H1 (cell line): ENCODE measurements at regions not wholly inside any gene's neighbourhood (a gene's known extent, or its start where the extent isn't known, plus 50 kb on each side); places are given as distances from the start of the nearest gene placed in this dataset.

Source experiments
- CTCF ChIA-PET: fragments of 300-600 bp; sonication (Branson Sonifier 250); formaldehyde crosslinking; loops from one replicate; lab custom pipeline; 2021; ENCODE audit not compliant: partially characterized antibody; lab: Charles Lee
- POLR2A ChIA-PET: fragments of 300-600 bp; sonication (Branson Sonifier 250); formaldehyde crosslinking; loops from one replicate; lab custom pipeline; 2021; ENCODE audit warnings: inconsistent platforms; ENCODE audit not compliant: partially characterized antibody; lab: Charles Lee
- DNase-seq, 2 experiments: peaks; one replicate each; pipeline versions ENCODE4 v3.0.0 to v3.0.0-alpha.2; 2010 to 2022; ENCODE audit warnings: low spot score in 2 of 2, low read depth in 1 of 2, mixed read lengths in 1 of 2
- FAIRE-seq: peaks from 2 replicates; lab custom pipeline; 2011; peaks lifted over from hg19 to GRCh38; lab: Jason Lieb, UNC
- H2AFZ ChIP-seq: 2 replicates; pipeline ENCODE4 v1.8.1; 2012; ENCODE audit warnings: low read length, inconsistent platforms
- H2AK5ac ChIP-seq: 2 replicates; pipeline ENCODE4 v1.6.1; 2013; ENCODE audit warnings: low read depth, low read length
- H2BK120ac ChIP-seq: replicated peaks from 2 replicates; pipeline ENCODE3; 2013; ENCODE audit warnings: low read depth, low read length, inconsistent platforms
- H2BK12ac ChIP-seq: 2 replicates; pipeline ENCODE4 v1.6.1; 2013; ENCODE audit warnings: low read depth, low read length
- H2BK15ac ChIP-seq: 2 replicates; pipeline ENCODE4 v1.6.1; 2013; ENCODE audit warnings: low read length
- H2BK20ac ChIP-seq: 2 replicates; pipeline ENCODE4 v1.6.1; 2013; ENCODE audit warnings: low read length
- H2BK5ac ChIP-seq: 2 replicates; pipeline ENCODE4 v1.6.1; 2013; ENCODE audit warnings: low read depth, low read length
- H3K14ac ChIP-seq: 2 replicates; pipeline ENCODE4 v1.6.1; 2013; ENCODE audit warnings: inconsistent platforms; ENCODE audit not compliant: insufficient read length
- H3K18ac ChIP-seq: 2 replicates; pipeline ENCODE4 v1.6.1; 2013; ENCODE audit warnings: low read length; ENCODE audit errors: extremely low read depth
- H3K23ac ChIP-seq: 2 replicates; pipeline ENCODE4 v1.6.1; 2013; ENCODE audit warnings: inconsistent platforms; ENCODE audit not compliant: insufficient read length
- H3K23me2 ChIP-seq: 2 replicates; pipeline ENCODE4 v1.6.1; 2013; ENCODE audit warnings: low read depth, low read length
- H3K27ac ChIP-seq: 2 replicates; pipeline ENCODE4 v1.6.1; 2011; ENCODE audit warnings: low read depth, low read length, inconsistent platforms
- H3K27me3 ChIP-seq, 4 experiments: replicated peaks in 1 of 4; 1 replicate in 1 of 4; 2 replicates in 3 of 4; pipeline versions ENCODE4 v1.6.1 to v1.8.1; 2011 to 2013; ENCODE audit warnings: low read length in 3 of 4, mild to moderate bottlenecking in 3 of 4, inconsistent platforms in 2 of 4, mixed read lengths in 2 of 4, moderate library complexity in 1 of 4; ENCODE audit not compliant: control insufficient read depth in 3 of 4, insufficient read depth in 3 of 4; ENCODE audit errors: extremely low read depth in 1 of 4
- H3K36me3 ChIP-seq, 4 experiments: 2 replicates each; pipeline versions ENCODE4 v1.6.1 to v1.8.1; 2011 to 2013; ENCODE audit warnings: mild to moderate bottlenecking in 4 of 4, low read length in 3 of 4, moderate library complexity in 2 of 4, control low read depth in 1 of 4, inconsistent platforms in 1 of 4; ENCODE audit not compliant: insufficient read depth in 4 of 4, control insufficient read depth in 2 of 4
- H3K4ac ChIP-seq: replicated peaks from 2 replicates; pipeline ENCODE3; 2013; ENCODE audit warnings: low read length, low read depth, mixed read lengths, inconsistent platforms; ENCODE audit not compliant: insufficient read length
- H3K4me1 ChIP-seq, 4 experiments: replicated peaks in 1 of 4; 1 replicate in 1 of 4; 2 replicates in 3 of 4; pipeline versions ENCODE4 v1.6.1 to v1.8.1; 2011 to 2013; ENCODE audit warnings: low read length in 3 of 4, inconsistent platforms in 2 of 4, mixed read lengths in 1 of 4; ENCODE audit not compliant: insufficient read depth in 4 of 4, control insufficient read depth in 3 of 4
- H3K4me2 ChIP-seq, 2 experiments: 2 replicates each; pipeline versions ENCODE4 v1.6.1 to v1.8.1; 2011 to 2013; ENCODE audit warnings: low read depth in 2 of 2, low read length in 2 of 2, control low read depth in 1 of 2, inconsistent platforms in 1 of 2, mild to moderate bottlenecking in 1 of 2; ENCODE audit not compliant: insufficient read depth in 1 of 2
- H3K4me3 ChIP-seq, 4 experiments: fragments of 200-600, 300-600 bp in 1 of 4; sonication (generic), shearing (Covaris generic), sonication (Bioruptor Twin) in 1 of 4; 2 replicates each; pipeline versions ENCODE4 v1.5.1 to v1.8.1; 2011 to 2016; ENCODE audit warnings: low read length in 4 of 4, low read depth in 3 of 4, control low read depth in 2 of 4, inconsistent platforms in 2 of 4, mild to moderate bottlenecking in 2 of 4, mixed read lengths in 1 of 4, moderate library complexity in 1 of 4; ENCODE audit not compliant: insufficient read depth in 2 of 4; ENCODE audit errors: extremely low read depth in 1 of 4
- H3K56ac ChIP-seq: replicated peaks from 2 replicates; pipeline ENCODE3; 2013; ENCODE audit warnings: low read depth, mild to moderate bottlenecking, mixed read lengths, low read length, inconsistent platforms; ENCODE audit not compliant: insufficient read length
- H3K79me1 ChIP-seq: 2 replicates; pipeline ENCODE4 v1.6.1; 2013; ENCODE audit warnings: low read depth, low read length, control low read depth
- H3K79me2 ChIP-seq, 2 experiments: 2 replicates each; pipeline versions ENCODE4 v1.6.1 to v1.8.1; 2012 to 2013; ENCODE audit warnings: low read length in 2 of 2, mild to moderate bottlenecking in 2 of 2, inconsistent platforms in 1 of 2; ENCODE audit not compliant: insufficient read depth in 2 of 2, control insufficient read depth in 1 of 2
- H3K9ac ChIP-seq, 4 experiments: replicated peaks in 1 of 4; 1 replicate in 1 of 4; 2 replicates in 3 of 4; pipeline versions ENCODE4 v1.6.1 to v1.8.1; 2011 to 2013; ENCODE audit warnings: low read depth in 3 of 4, low read length in 3 of 4, control low read depth in 2 of 4, mild to moderate bottlenecking in 2 of 4, moderate library complexity in 2 of 4, inconsistent platforms in 1 of 4; ENCODE audit errors: extremely low read depth in 1 of 4
- H3K9me3 ChIP-seq, 2 experiments: 2 replicates each; pipeline versions ENCODE4 v1.6.1 to v1.8.1; 2012 to 2013; ENCODE audit warnings: mild to moderate bottlenecking in 2 of 2, moderate library complexity in 2 of 2, control low read depth in 1 of 2, inconsistent platforms in 1 of 2, low read depth in 1 of 2, low read length in 1 of 2, mixed read lengths in 1 of 2; ENCODE audit not compliant: insufficient read depth in 2 of 2
- H4K20me1 ChIP-seq, 2 experiments: replicated peaks in 1 of 2; 2 replicates each; pipeline versions ENCODE3 to v1.8.1; 2011 to 2013; ENCODE audit warnings: inconsistent platforms in 2 of 2, low read length in 2 of 2, mild to moderate bottlenecking in 1 of 2; ENCODE audit not compliant: insufficient read depth in 2 of 2, control insufficient read depth in 1 of 2
- H4K5ac ChIP-seq: 2 replicates; pipeline ENCODE4 v1.6.1; 2013; ENCODE audit warnings: low read length, low read depth, mixed read lengths, inconsistent platforms; ENCODE audit not compliant: insufficient read length
- H4K8ac ChIP-seq: 2 replicates; pipeline ENCODE4 v1.8.0; 2013; ENCODE audit warnings: mild to moderate bottlenecking, moderate library complexity, low read length, inconsistent platforms; ENCODE audit not compliant: insufficient read depth; ENCODE audit errors: extremely low read depth
- H4K91ac ChIP-seq: replicated peaks from 2 replicates; pipeline ENCODE3; 2013; ENCODE audit warnings: low read length, mixed read lengths, inconsistent platforms; ENCODE audit not compliant: insufficient read length
- CHD1 ChIP-seq: IDR thresholded peaks from 2 replicates; pipeline ENCODE4 v1.6.1; 2012; ENCODE audit warnings: low read depth, low read length, improper control_type of control experiment
- WGBS, 2 experiments: shearing (Covaris generic) in 1 of 2; methylation state at CpG; one replicate each; pipeline versions ENCODE4 v1.1.6 to v1.1.7; 2013 to 2015; ENCODE audit warnings: low lambda C conversion rate in 2 of 2, mixed read lengths in 2 of 2, inconsistent platforms in 1 of 2, low coverage in 1 of 2, missing lambda C conversion rate in 1 of 2; ENCODE audit not compliant: insufficient replicate concordance in 2 of 2, insufficient coverage in 1 of 2, insufficient read length in 1 of 2; ENCODE audit errors: extremely low coverage in 1 of 2, missing lambda C conversion rate in 1 of 2; 5-methylcytosine and 5-hydroxymethylcytosine counted together

DNA sequence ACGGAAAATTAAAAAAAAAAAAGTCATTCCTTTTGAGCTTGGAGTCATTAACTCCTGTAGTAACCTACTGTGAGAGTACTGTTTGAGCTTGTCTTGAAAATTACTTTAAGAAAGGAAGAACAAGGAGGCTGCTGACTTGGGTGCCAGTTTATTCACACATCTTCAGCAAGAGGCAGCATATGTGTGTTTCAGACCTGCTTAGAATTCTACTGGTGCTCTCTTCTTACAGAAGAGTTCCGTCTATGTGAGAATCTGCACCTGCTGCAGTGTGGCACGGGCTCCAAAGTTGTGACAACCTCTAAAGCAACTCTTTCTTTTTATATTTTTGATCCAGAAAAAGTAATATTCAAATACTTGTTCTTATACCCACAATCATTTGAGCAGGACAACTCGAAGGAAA, 117.4 kb upstream of the SOX4 start:
- H3K9me3 ChIP-seq, result no peaks in the 10 kb centered on the region
- H4K5ac ChIP-seq, result no peak overlapping the region
- H2BK5ac ChIP-seq, result no peak overlapping the region
- H2BK120ac ChIP-seq, result no peak overlapping the region
- no peak overlapping the region for H3K18ac ChIP-seq
- H4K8ac ChIP-seq, result no peak overlapping the region
- no peak overlapping the region for H2AK5ac ChIP-seq
- no peaks in the 10 kb centered on the region for H4K20me1 ChIP-seq
- H2BK15ac ChIP-seq, result no peak overlapping the region
- no peak overlapping the region for H2AFZ ChIP-seq
- H4K91ac ChIP-seq, result no peak overlapping the region
- no peak overlapping the region for H3K14ac ChIP-seq
- DNase-seq, result no peak
- no peaks in the 10 kb centered on the region for H3K36me3 ChIP-seq
- H3K23me2 ChIP-seq, result no peaks in the 10 kb centered on the region
- FAIRE-seq, result no peak
- H3K56ac ChIP-seq, result no peak overlapping the region
- H3K79me2 ChIP-seq, result no peaks in the 10 kb centered on the region
- no peak overlapping the region for H2BK20ac ChIP-seq
- H2BK12ac ChIP-seq, result no peak overlapping the region
- POLR2A ChIA-PET, result no interaction called here
- H3K4me1 ChIP-seq, result peaks cover 0 to 9% (median 4%) of the 10 kb centered on the region in 4 experiments; a peak in 4 of 7 replicates
- H3K27ac ChIP-seq, result no peak overlapping the region
- no peak overlapping the region for H3K23ac ChIP-seq
- H3K4me3 ChIP-seq, result no peak overlapping the region
- H3K4ac ChIP-seq, result no peak overlapping the region
- CTCF ChIA-PET, result no interaction called here
- peak overlapping the region in 1 of 2 experiments; percentile 31; a peak in 1 of 4 replicates for H3K4me2 ChIP-seq
- WGBS, 2 experiments, result 67% methylated on average over 4 of the region's 4 CpGs; no CpG with 5 or more reads in 1 of the 2 experiments
- no peaks in the 10 kb centered on the region for H3K79me1 ChIP-seq
- no peak overlapping the region for H3K9ac ChIP-seq
- H3K27me3 ChIP-seq, result peaks cover 0 to 7% (median 5%) of the 10 kb centered on the region in 4 experiments; a peak in 4 of 7 replicates
- TF ChIP-seq CHD1, result no peak
